AG04449 (cell line): ENCODE measurements at regions not wholly inside any gene's neighbourhood (a gene's known extent, or its start where the extent isn't known, plus 50 kb on each side); places are given as distances from the start of the nearest gene placed in this dataset.
"Not testable (repeated sequence)": the region's sequence is repeated elsewhere in the genome, so short reads cannot be mapped to it uniquely, and the experiment has no call there.

Experiments used
- CTCF ChIA-PET: fragments of 350-600 bp; formaldehyde crosslinking; extraction: SDS; loops from one replicate; lab custom pipeline; 2021; ENCODE audit warnings: antibody characterized with exemption; lab: Yijun Ruan, JAX
- POLR2A ChIA-PET: fragments of 400-600, 350-600 bp; formaldehyde crosslinking; extraction: SDS; loops from one replicate; lab custom pipeline; 2020; ENCODE audit warnings: antibody characterized with exemption, inconsistent platforms; lab: Yijun Ruan, JAX
- DNase-seq: peaks from one replicate; pipeline ENCODE4 v3.0.0-alpha.2; 2010; ENCODE audit warnings: low read depth, low spot score
- H3K4me3 ChIP-seq: 2 replicates; pipeline ENCODE4 v1.5.1; 2011; ENCODE audit warnings: low read depth, mild to moderate bottlenecking, control low read depth, low read length
- TF ChIP-seq, protein P1 (sequence below): IDR thresholded peaks from one replicate; pipeline ENCODE4 v1.5.1; 2011; ENCODE audit warnings: mild to moderate bottlenecking, moderate library complexity, low read length, control low read depth, inconsistent platforms; ENCODE audit not compliant: insufficient read depth; ENCODE audit errors: missing control alignments

DNA sequence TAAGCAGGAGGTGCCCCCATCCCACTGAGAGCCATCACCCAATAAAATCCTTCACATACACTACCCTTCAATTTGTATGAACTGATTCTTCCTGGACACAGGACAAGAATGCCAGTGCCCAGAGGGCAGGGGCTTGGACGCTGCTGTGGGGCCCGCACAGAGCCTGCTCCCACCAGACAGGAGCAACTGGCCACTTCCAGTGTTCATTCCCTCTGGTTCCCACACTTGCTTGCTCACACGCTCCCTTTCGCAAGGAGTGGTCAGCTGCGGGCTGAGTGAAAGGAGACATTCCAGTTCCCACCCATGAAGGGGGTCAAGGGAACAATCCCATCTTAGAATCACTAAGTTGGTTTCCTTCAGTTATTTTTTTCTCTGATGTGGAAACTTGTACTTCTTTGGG lies 314.5 kb upstream of the ACO1 start:
- ChIA-PET CTCF (no interaction called here), POLR2A (no interaction called here)
- no peak for DNase-seq
- H3K4me3 ChIP-seq: no peak overlapping the region
- TF ChIP-seq, protein P1, sequence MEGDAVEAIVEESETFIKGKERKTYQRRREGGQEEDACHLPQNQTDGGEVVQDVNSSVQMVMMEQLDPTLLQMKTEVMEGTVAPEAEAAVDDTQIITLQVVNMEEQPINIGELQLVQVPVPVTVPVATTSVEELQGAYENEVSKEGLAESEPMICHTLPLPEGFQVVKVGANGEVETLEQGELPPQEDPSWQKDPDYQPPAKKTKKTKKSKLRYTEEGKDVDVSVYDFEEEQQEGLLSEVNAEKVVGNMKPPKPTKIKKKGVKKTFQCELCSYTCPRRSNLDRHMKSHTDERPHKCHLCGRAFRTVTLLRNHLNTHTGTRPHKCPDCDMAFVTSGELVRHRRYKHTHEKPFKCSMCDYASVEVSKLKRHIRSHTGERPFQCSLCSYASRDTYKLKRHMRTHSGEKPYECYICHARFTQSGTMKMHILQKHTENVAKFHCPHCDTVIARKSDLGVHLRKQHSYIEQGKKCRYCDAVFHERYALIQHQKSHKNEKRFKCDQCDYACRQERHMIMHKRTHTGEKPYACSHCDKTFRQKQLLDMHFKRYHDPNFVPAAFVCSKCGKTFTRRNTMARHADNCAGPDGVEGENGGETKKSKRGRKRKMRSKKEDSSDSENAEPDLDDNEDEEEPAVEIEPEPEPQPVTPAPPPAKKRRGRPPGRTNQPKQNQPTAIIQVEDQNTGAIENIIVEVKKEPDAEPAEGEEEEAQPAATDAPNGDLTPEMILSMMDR: no peak

DNA sequence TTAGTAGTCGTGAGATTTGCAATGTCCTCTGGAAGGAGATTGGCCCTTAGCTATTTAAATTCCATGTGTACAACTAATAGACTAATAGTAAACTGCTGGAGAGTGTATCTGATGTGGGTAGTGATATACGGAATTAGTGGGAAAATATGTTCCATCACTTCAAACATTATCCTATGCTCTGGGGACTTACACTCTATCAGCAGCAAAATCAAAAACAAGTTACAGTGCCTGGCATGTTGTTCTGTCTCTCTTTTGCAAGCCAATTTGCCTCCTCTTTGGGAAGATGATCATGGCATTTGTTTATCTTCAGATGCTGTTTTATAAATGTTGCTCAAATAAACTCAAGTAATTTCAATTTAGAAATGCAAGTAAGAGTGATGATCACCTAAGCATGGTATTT lies 311.9 kb upstream of the ACO1 start:
- ChIA-PET POLR2A (no interaction called here), CTCF (no interaction called here)
- TF ChIP-seq, protein P1: no peak
- no peak overlapping the region for H3K4me3 ChIP-seq
- DNase-seq: no peak

DNA sequence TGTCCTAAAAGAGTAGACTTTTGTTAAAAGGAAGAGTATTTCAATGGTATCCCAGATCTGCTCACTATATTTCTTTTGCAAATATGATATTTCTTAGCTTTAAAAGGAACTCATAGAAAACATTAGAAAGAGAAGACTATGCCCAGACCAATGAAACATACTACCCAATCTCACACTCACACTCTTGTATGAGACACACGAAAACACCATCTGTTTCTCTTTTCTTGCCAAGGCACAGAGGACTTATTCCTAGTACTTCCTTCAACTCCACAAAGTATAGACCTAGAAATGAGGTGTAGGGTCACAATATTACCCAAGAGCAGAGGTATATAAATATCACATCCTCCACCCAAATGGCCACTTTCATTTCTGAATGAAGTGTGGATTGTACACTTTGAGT lies 292.4 kb upstream of the ACO1 start:
- CTCF ChIA-PET: no interaction called here
- DNase-seq: no peak
- POLR2A ChIA-PET: no interaction called here
- no peak overlapping the region for H3K4me3 ChIP-seq
- TF ChIP-seq, protein P1: no peak

DNA sequence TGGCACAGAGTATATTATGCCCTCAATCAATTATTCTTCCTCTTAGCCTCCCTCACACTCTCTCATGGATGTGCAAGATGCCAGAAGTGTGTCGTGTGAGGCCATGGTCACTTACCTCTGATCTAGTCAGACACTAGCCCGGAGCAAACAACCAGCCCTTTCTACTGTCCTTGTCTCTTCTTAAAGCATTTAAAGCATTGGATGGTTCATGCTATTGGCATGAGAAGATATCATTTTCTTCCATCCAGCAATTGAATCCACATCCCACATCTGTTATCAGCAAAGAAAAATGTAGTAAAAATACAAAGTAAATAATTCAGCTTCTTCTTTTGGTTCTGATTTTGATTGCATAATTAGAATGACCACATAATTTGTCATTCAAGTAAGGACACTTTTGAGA lies 267.2 kb upstream of the ACO1 start:
- no peak overlapping the region for H3K4me3 ChIP-seq
- TF ChIP-seq, protein P1: no peak
- CTCF ChIA-PET: no interaction called here
- DNase-seq: no peak
- POLR2A ChIA-PET: no interaction called here

DNA sequence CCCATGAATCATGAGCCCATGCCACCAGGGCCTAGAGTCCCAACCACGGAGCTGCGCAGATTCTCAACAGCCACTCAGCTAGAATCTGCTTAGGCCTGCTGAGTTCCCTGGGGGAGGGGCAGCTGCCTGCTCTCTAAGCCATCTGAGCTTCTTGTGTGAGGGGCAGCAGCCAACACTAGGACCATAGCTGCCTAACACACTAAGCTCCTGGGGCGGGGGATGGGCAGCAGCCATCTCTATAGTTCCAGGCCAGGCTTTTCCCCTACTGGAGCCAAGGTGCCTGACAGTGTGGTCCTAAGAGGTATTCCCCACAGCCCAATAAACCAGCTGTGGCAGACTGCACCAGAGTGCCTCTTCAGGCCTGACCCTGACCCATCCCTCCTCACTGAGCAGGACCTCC lies 255.9 kb upstream of the ACO1 start:
- H3K4me3 ChIP-seq: no peak overlapping the region
- ChIA-PET POLR2A (no interaction called here), CTCF (no interaction called here)
- TF ChIP-seq, protein P1: no peak
- no peak for DNase-seq

DNA sequence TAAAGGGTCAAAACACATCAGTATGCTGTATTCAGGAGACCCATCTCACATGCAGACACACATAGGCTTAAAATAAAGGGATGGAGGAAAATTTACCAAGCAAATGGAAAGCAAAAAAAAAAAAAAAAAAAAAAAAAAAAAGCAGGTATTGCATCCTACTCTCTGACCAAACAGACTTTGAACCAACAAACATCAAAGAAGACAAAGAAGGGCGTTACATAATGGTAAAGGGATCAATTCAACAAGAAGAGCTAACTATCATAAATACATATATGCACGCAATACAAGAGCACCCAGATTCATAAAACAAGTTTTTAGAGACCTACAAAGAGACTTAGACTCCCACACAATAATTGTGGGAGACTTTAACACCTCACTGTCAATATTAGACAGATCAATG lies 253.7 kb upstream of the ACO1 start:
- POLR2A ChIA-PET: not testable (repeated sequence)

DNA sequence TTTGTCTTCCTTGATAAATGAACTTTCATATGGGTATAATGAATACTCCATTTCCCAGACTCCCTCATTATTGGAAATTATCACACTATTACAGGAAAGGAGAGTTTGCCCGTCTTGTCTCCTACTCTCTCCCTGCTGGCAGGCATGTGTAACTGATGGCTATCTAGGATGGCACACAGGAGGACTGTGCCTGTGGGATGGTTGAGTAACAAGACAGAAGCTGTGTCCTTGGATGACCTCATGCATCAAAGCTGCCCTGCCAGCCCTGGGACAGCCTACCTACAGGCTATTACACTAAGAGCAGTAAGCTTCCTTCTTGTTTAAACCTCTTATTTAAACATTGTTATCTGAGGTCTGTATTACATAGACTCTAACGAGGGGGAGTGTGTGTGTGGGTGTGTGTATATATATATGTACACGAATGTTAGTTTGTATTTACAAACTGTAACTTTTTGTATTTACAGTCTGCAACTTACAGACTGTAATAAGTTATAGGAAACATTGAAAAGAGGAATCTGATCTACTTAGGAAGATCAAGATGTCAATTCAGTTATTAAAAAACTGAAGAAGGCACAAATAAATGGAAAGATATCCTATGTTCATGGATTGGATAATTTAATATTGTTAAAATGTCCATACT lies 247.6 kb upstream of the ACO1 start:
- TF ChIP-seq, protein P1: no peak
- H3K4me3 ChIP-seq: no peak overlapping the region
- POLR2A ChIA-PET: no interaction called here
- CTCF ChIA-PET: no interaction called here
- DNase-seq: no peak

More for the DNA sequence above, 253.7 kb upstream of the ACO1 start:
- DNase-seq, CTCF ChIA-PET, H3K4me3 ChIP-seq: not testable (repeated sequence)
